GM12878 (cell line): ENCODE measurements at regions not wholly inside any gene's neighbourhood (a gene's known extent, or its start where the extent isn't known, plus 50 kb on each side); places are given as distances from the start of the nearest gene placed in this dataset. TPM values are rescaled to one million over a fixed set of nuclear protein-coding genes. Genes with fewer than 3 reads are reported as not detected.
A peak's percentile ranks its signal among the peaks of the same experiment; 100 is the strongest.

Source experiments
- NKRF ChIP-seq: fragments of 450-650 bp; conservative IDR thresholded peaks from 2 replicates; pipeline ENCODE4 v1.6.1; 2017; ENCODE audit warnings: mild to moderate bottlenecking, moderate library complexity
- PML ChIP-seq: IDR thresholded peaks from 2 replicates; pipeline ENCODE4 v1.6.1; 2012; ENCODE audit warnings: low read length, inconsistent platforms
- POLR2AphosphoS5 ChIP-seq: IDR thresholded peaks from 2 replicates; pipeline ENCODE4 v1.6.1; 2011; ENCODE audit warnings: mild to moderate bottlenecking, low read length, inconsistent platforms
- SPI1 ChIP-seq: IDR thresholded peaks from 2 replicates; pipeline ENCODE4 v1.6.1; 2011; ENCODE audit warnings: low read depth, mild to moderate bottlenecking, low read length, moderate library complexity, borderline replicate concordance; ENCODE audit not compliant: insufficient read depth
- TCF7 ChIP-seq: IDR thresholded peaks from 2 replicates; pipeline ENCODE4 v1.6.1; 2014; ENCODE audit warnings: antibody characterized with exemption, borderline replicate concordance
- ZNF687 ChIP-seq: fragments of 450-650 bp; IDR thresholded peaks from 2 replicates; pipeline ENCODE4 v1.6.1; 2017; ENCODE audit warnings: mild to moderate bottlenecking, moderate library complexity
- small RNA-seq: library from RNA; depleted of rRNA; stranded (forward); fragments of <200 nt; gene quantifications from one replicate; pipeline ENCODE3, GENCODE V24; 2014

DNA sequence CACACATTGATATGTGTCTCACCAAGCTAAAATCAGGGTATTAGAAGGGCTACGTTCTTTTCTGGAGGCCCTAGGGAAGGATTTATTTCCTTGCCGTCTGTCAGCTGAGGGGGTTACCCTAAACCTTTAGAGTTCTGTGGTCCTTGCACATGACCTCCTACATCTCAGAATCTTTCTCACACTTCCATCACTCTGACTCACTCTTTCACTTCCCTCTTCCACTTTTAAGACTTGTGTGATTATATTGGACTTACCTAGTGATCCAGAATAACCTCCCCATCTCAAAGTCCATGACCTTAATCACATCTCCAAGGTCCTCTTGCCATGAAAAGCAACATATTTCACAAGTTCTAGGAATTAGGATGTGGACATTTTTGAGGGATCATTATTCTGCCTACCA is 53.6 kb upstream of the FUNDC1 start (continued):
- TF ChIP-seq ZNF687 (no peak), POLR2AphosphoS5 (no peak), NKRF (no peak), SPI1 (peak; percentile 94), TCF7 (no peak), PML (no peak)
- TF ChIP-seq, all 136 proteins: peak for 27

Small RNAs in the stretch of these regions (small RNA-seq; reads per million reads assigned to genes)
- gene RN7SL291P = not detected
